NCI-H748 (cell line): ENCODE measurements at regions not wholly inside any gene's neighbourhood (a gene's known extent, or its start where the extent isn't known, plus 50 kb on each side); places are given as distances from the start of the nearest gene placed in this dataset.

Experiments used
- DNase-seq: peaks from one replicate; lab custom pipeline; 2025; ENCODE audit not compliant: unreplicated experiment; lab: John Stamatoyannopoulos, UW

DNA sequence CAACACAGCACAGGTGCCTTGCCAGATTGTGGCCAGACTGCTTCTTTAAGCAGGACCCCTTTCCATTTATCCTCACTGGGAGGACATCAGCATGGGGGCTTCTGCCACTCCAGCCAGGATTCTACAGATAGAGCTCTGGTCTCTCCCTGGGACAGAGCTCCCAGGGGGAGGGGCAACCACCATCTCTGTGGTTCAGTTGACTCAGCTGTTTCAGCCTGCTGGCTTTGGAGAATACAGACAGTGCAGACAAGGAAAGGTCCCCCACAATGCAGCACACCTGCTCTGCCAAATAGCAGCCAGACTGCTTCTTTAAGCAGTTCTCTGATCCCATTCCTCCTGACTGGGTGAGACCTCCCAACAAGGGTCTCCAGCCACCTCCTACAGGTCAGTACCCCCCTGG lies 132.8 kb downstream of the OR2K2 start:
- no peak for DNase-seq

GRCh38 chr9:111195766-111196165 lies 134.3 kb downstream of the OR2K2 start:
- DNase-seq, result no peak

DNA sequence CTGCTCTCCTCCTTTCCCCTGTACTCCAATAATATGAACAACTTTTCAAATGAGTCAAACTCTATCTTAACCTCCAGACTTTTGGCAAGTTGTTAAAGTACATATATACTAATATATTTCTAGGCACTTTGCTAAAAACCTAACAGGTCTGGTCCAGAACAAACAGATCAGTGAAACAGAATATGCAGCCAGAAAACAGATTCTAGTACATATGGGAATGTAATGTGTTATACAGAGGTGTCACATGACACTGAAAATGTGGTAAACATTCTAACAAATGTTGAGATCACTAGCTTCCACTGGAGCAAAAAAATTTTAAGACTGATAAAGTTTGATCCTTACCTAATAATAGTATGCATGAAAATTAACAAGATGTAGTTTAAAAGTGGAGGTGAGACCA lies 136.9 kb downstream of the OR2K2 start:
- DNase-seq, result no peak

DNA sequence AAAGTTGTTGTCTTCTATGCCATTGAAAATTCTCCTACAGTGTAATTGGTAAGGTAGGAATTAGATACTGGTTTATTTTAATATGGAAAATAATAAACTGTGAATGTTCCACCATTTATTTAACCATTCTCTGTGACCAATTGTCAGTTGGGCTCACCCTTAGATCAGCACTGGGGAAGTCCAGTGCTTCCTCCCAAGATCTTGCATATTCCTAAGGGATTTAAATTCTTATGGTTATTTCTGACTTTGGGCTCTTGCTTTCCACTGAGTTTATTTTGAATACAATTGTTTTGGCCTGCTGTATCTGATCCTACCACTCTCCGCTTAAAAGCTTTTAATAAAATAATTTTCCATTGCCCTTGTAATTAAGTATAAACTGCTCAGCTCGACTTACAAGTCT lies 137.4 kb downstream of the OR2K2 start:
- DNase-seq, result no peak

DNA sequence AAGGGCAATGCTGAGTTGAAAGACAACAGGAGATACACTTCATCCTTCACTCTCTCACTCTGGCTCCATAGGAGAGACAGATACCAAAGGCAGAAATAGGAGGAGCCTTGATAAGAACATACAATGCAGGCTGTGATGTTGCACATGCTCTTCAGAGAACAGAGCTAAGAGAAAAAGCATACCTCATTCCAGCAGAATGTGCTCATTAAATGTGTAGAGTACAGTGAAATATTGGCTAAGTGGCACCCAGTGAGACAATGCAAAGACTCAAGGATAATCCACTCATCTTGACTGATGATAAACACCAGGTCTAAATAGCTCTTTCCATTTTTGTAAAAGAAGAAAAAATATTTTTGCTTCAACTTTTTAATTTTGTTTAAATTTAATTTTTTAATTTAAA lies 139.7 kb downstream of the OR2K2 start:
- no peak for DNase-seq

DNA sequence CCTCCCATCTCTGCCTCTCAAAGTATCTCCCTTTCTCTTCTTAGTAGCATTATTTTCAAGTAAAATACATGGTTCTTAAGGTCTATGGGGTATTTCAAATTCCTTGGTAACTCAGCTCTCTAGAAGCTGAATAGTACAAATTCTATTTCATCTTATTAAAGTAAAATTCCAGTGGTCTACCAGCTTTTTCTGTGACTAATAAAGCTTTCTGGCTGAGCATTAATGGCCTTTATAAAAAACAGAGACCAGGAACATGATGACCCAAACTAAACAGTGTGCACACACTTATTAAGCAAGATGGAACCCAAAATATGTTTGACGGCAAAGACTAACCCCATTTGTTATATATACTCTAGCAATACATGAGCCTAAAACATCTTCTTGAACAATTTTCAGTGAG lies 142.6 kb downstream of the OR2K2 start:
- DNase-seq, result no peak

DNA sequence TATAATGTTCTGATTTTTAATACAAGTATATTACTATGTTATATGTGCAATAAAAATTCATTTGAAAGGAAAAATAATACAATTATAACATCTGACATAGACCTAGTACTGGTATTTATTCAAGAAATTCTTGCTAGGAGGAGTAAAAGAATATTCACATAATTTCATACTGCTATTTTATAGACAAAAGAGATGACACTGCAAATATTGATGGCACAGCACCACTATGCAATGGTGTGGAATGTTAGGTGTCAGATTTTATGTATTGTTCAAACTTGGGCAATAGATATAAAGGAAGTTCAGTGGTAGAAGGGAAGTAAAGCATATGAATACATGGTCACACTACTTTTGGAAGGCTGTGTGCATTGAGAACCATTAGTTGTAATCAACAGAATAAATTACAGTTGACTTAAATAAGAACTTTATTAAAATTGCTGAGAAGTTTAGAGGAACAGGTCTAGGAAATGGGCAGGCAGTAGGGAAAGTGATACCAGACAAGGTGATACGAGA lies 143.9 kb downstream of the OR2K2 start:
- DNase-seq, result no peak

DNA sequence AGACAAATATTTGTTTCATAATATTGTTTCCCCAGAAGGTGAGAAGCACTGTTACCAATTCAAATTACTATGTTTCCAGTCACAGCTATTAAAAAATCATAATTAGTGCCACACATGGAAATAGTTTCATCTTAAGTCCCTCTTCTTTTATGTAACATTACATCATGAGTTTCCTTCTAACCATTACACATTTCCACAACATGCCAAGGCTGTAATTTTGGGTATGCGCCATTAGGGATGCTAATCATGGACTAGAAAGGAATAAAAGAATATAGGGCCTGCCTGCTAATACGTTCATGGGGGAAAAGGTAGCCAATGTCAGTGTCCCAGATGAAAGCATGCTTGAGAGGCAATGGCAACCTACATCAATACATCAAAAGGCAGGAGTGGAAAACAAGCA lies 142.5 kb upstream of the LPAR1 start:
- DNase-seq, result no peak

DNA sequence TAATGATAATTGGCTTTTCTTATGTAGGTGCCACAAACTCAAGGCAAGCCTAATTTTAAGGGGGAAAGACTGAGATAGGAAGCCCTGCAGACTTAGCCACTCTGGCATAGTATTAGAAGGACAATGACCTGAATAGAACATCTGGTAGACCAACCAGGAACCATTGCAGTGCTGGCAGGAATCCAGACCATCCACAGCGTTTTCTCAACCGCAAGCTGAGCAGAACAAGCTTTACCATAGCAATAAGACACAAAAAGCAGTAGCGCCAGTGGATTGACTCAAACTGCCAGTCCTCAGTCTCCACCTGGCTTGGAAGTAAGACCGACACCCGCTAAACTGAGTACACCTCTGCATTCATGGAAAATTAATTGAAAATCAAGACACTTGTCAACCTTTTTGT lies 141.3 kb upstream of the LPAR1 start:
- DNase-seq, result peak; percentile 8

DNA sequence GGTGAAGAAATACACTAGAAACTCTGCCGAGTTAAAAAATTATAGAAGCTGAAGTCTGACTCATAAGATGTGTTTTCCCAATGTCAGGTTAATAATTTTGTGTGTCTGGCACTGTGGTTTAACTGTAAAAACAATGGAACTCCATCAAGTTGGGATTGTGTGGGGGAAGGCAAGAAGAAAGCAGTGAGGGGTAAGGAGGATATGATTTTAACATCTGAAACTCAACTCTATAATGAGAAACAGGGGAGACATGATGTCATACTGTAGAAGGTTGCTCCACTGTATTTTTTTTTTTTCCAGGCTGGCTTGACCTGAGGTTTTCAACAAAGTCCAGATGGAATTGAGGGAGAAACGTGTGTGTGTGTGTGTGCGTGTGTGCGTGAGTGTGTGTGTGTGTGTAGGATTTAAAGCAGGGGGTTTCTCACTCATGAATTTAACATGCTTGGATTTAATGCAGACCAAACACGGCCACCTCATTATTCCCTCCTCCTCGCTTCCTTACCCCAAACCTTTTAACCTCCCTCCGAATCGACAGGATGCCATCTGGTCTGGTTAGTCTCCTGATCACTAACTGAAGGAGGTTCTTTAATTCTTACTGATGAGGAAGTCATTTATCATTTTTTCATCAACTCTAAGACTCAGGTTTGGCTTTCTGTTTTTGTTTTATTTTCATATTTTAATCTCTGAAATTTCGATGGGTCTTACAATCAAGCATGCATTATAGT lies 140.2 kb upstream of the LPAR1 start:
- no peak for DNase-seq

- no peak for DNase-seq
Measured at GRCh38 chr9:111176511-111176910, 138.2 kb upstream of the LPAR1 start.

GRCh38 chr9:111175350-111175749 lies 137.1 kb upstream of the LPAR1 start:
- no peak for DNase-seq

DNA sequence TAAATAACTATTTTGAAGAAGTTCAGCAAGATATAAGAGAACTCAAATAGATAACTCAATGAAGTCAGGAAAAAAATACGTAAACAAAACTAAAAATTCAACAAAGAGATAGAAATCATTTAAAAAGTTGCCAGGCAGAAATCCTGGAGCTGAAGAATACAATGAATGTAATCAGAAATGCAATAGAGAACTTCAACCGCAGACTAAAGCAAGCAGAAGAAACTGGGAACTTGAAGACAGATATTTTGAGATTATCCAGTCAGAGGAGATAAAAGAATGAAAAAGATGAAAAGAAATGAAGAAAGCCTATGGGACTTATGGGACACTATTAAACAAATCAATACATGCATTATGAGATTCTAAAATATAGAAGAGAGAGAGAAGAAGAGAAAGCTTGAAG lies 129.1 kb upstream of the LPAR1 start:
- no peak for DNase-seq

- no peak for DNase-seq
Measured at GRCh38 chr9:111163716-111164389, 125.6 kb upstream of the LPAR1 start.

- no peak for DNase-seq
Measured at GRCh38 chr9:111162026-111162425, 123.8 kb upstream of the LPAR1 start.

GRCh38 chr9:111161015-111161415 lies 122.7 kb upstream of the LPAR1 start:
- no peak for DNase-seq

- DNase-seq, result no peak
Measured at GRCh38 chr9:111158999-111159398, 120.7 kb upstream of the LPAR1 start.

- DNase-seq, result no peak
Measured at GRCh38 chr9:111158363-111158762, 120.1 kb upstream of the LPAR1 start.

DNA sequence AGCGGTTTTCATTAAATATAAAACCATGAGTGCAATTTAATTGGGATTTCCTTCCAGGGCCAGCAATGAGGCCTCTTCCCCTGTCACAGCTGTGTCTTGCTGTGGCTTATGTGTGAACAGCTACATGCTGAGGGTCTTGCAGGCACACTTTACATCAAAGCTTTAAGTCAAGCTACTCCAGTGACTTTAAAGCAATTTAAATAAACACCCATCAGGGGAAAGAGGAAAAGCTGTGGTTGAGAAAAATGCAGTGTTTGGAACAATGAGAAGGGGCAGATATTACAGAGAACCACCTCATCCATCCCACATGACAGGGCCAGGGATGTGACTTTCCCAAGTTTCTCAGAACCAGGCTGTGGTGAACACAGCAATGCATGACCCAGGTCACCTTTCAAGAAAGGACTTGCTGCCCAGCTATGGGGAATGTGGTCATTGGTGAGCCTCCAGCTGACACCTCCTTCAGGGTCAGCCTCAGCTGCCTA lies 115.9 kb upstream of the LPAR1 start:
- no peak for DNase-seq

DNA sequence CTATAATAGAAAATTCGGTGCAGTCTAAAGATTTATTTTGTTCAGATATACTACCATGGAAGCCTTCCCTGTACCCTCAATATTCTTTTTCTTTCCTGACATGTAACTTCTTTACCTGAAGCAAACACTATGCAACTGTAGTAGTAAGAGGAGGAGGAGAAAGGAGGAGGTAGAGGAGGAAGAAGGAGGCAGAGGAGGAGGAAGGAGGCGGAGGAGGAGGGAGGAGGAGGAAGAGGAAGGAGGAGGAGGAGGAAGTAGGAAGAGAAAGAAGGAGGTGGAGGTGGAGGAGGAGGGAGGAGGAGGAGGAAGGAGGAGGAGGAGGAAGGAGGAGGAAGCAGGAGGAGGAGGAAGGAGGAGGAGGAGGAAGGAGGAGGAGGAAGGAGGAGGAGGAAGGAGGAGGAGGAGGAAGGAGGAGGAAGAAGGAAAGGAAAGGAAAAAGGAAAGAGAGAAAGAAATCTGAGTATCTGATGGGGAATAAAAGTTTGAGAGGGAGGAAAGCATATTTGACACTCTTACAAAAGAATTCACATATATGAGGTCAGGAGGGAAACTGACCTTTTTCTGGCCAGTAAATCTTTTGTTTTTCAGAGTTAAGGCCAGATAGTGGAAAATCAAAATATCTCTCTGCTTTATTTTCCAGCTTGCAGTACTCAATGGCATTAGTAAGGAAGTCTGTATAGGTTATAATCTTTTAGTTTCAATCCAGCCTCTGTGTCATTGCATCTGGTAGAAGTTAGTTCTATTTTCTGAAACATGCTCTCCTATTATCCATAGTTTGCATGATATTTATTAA lies 114.5 kb upstream of the LPAR1 start:
- DNase-seq, result no peak

GRCh38 chr9:111151537-111151936 lies 113.3 kb upstream of the LPAR1 start:
- DNase-seq, result no peak

DNA sequence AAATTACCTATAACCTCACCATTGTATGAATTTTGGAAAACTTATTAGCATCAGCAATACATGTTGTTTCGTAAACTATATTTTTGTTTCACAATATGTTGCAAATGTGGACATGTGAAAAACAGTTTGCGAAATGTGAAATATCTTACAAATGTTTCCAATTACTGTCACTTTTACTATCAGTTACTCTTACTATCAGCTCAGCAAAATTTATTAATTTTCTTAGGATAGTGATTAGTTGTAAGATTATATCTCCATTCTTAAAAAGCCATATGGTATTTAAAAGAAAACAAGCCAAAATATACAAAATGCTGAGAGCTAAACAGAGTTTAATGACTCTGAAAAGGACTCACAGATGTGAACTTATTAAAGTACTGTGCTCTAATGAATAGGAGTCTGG lies 111.9 kb upstream of the LPAR1 start:
- no peak for DNase-seq
